Stimulated activated naive B cell treated with anti-CD40 and anti-IgM and Interleukin-4, amounts not matched to agents 10 μg/mL and 1 μg/mL and 100 μg/mL, for 72 hours (primary cell): ENCODE measurements at regions not wholly inside any gene's neighbourhood (a gene's known extent, or its start where the extent isn't known, plus 50 kb on each side); places are given as distances from the start of the nearest gene placed in this dataset.
"Not testable (repeated sequence)": the region's sequence is repeated elsewhere in the genome, so short reads cannot be mapped to it uniquely, and the experiment has no call there.

ENCODE experiments used
- ATAC-seq, 2 donors: fragments of 150-1000 bp; cut with Tn5 transposase; replicated peaks; 2 replicates each; pipeline ENCODE4 v1.10.0; 2021; ENCODE audit warnings: moderate library complexity in 1 of 2
- DNase-seq: peaks from one replicate; pipeline ENCODE4 v3.0.0; 2021
- H3K27ac Mint-ChIP-seq: one replicate; pipeline ENCODE4 v1.8.0; 2022; ENCODE audit warnings: mild to moderate bottlenecking, mixed read lengths
- H3K27me3 Mint-ChIP-seq, 2 donors: one replicate each; pipeline ENCODE4 v1.8.0; 2022; ENCODE audit warnings: mixed read lengths in 2 of 2
- H3K36me3 Mint-ChIP-seq, 2 donors: one replicate each; pipeline ENCODE4 v1.8.0; 2022; ENCODE audit warnings: mixed read lengths in 2 of 2, mild to moderate bottlenecking in 1 of 2
- H3K4me1 Mint-ChIP-seq, 2 donors: one replicate each; pipeline ENCODE4 v1.8.0; 2022; ENCODE audit warnings: mixed read lengths in 2 of 2, mild to moderate bottlenecking in 1 of 2
- H3K4me3 Mint-ChIP-seq, 2 donors: one replicate each; pipeline ENCODE4 v1.8.0; 2022; ENCODE audit warnings: mild to moderate bottlenecking in 2 of 2, mixed read lengths in 2 of 2, moderate library complexity in 1 of 2
- H3K9me3 Mint-ChIP-seq, 2 donors: one replicate each; pipeline ENCODE4 v1.8.0; 2022; ENCODE audit warnings: mixed read lengths in 2 of 2, mild to moderate bottlenecking in 1 of 2

GRCh38 chr2:126952216-126952615 is 53.5 kb downstream of the TEX51 start:
- Mint-ChIP-seq H3K4me3 (no peak overlapping the region), H3K27ac (no peak overlapping the region), H3K27me3 (peaks cover 10 to 11% of the 10 kb centered on the region in 2 donors), H3K4me1 (no peaks in the 10 kb centered on the region), H3K36me3 (no peaks in the 10 kb centered on the region), H3K9me3 (peaks cover 0 to 4% of the 10 kb centered on the region in 2 donors)
- DNase-seq (no peak), ATAC-seq (no peak)

GRCh38 chr2:126953483-126953882 is 54.8 kb downstream of the TEX51 start:
- no peak overlapping the region for H3K4me3 Mint-ChIP-seq
- DNase-seq (no peak), ATAC-seq (no peak)
- peaks cover 2 to 4% of the 10 kb centered on the region in 2 donors for H3K9me3 Mint-ChIP-seq
- H3K36me3 Mint-ChIP-seq, result no peaks in the 10 kb centered on the region
- H3K27me3 Mint-ChIP-seq, result peaks cover 10 to 15% of the 10 kb centered on the region in 2 donors
- H3K4me1 Mint-ChIP-seq, result peaks cover 0 to 1% of the 10 kb centered on the region in 2 donors
- no peak overlapping the region for H3K27ac Mint-ChIP-seq

GRCh38 chr2:126954831-126955230 is 56.1 kb downstream of the TEX51 start:
- Mint-ChIP-seq H3K4me1 (peaks cover 0 to 1% of the 10 kb centered on the region in 2 donors), H3K27ac (no peak overlapping the region), H3K27me3 (peaks cover 10 to 15% of the 10 kb centered on the region in 2 donors), H3K4me3 (no peak overlapping the region), H3K36me3 (no peaks in the 10 kb centered on the region), H3K9me3 (peaks cover 8 to 12% of the 10 kb centered on the region in 2 donors)
- ATAC-seq (no peak), DNase-seq (no peak)

- Mint-ChIP-seq H3K9me3 (peaks cover 13 to 19% of the 10 kb centered on the region in 2 donors), H3K27me3 (peaks cover 23 to 32% of the 10 kb centered on the region in 2 donors)
- not testable (repeated sequence) for H3K27ac Mint-ChIP-seq, H3K36me3 Mint-ChIP-seq, ATAC-seq, H3K4me1 Mint-ChIP-seq, DNase-seq, H3K4me3 Mint-ChIP-seq
These were observed 58.1 kb downstream of the TEX51 start for GRCh38 chr2:126956773-126957172.

- H3K4me1 Mint-ChIP-seq, result no peaks in the 10 kb centered on the region
- peaks cover 12 to 19% of the 10 kb centered on the region in 2 donors for H3K9me3 Mint-ChIP-seq
- H3K27me3 Mint-ChIP-seq, result peaks cover 31 to 53% of the 10 kb centered on the region in 2 donors
- H3K27ac Mint-ChIP-seq, result no peak overlapping the region
- no peaks in the 10 kb centered on the region for H3K36me3 Mint-ChIP-seq
- ATAC-seq (no peak), DNase-seq (no peak)
- no peak overlapping the region for H3K4me3 Mint-ChIP-seq
These were observed 64.7 kb downstream of the TEX51 start for GRCh38 chr2:126963390-126963789.

- no peaks in the 10 kb centered on the region for H3K9me3 Mint-ChIP-seq
- peaks cover 37 to 60% of the 10 kb centered on the region in 2 donors for H3K27me3 Mint-ChIP-seq
- ATAC-seq, result no peak
These were observed 67.9 kb downstream of the TEX51 start for GRCh38 chr2:126966601-126967000.

GRCh38 chr2:126970583-126970982 is 71.9 kb downstream of the TEX51 start:
- no peak for DNase-seq
- no peaks in the 10 kb centered on the region for H3K36me3 Mint-ChIP-seq
- no peak overlapping the region for H3K27ac Mint-ChIP-seq
- H3K4me3 Mint-ChIP-seq, result no peak overlapping the region
- peaks cover 44 to 56% of the 10 kb centered on the region in 2 donors for H3K27me3 Mint-ChIP-seq
- H3K4me1 Mint-ChIP-seq, result peaks cover 1 to 14% of the 10 kb centered on the region in 2 donors
- no peaks in the 10 kb centered on the region for H3K9me3 Mint-ChIP-seq
- ATAC-seq, result no peak

More at GRCh38 chr2:126966601-126967000, 67.9 kb downstream of the TEX51 start:
- Mint-ChIP-seq H3K4me1 (peaks cover 0 to under 1% of the 10 kb centered on the region in 2 donors), H3K27ac (no peak overlapping the region), H3K36me3 (no peaks in the 10 kb centered on the region), H3K4me3 (no peak overlapping the region)
- no peak for DNase-seq

GRCh38 chr2:126971162-126971480 is 72.4 kb downstream of the TEX51 start:
- Mint-ChIP-seq H3K36me3 (no peaks in the 10 kb centered on the region), H3K4me1 (peaks cover 1 to 14% of the 10 kb centered on the region in 2 donors), H3K4me3 (peak overlapping the region in 1 of 2 donors; percentile 82), H3K27ac (no peak overlapping the region), H3K27me3 (peaks cover 44 to 51% of the 10 kb centered on the region in 2 donors), H3K9me3 (no peaks in the 10 kb centered on the region)
- ATAC-seq (no peak), DNase-seq (no peak)

GRCh38 chr2:126971481-126972278 is 73.0 kb downstream of the TEX51 start:
- Mint-ChIP-seq H3K4me1 (peaks cover 1 to 14% of the 10 kb centered on the region in 2 donors), H3K9me3 (no peaks in the 10 kb centered on the region), H3K36me3 (no peaks in the 10 kb centered on the region), H3K27me3 (peaks cover 44 to 48% of the 10 kb centered on the region in 2 donors), H3K4me3 (peak overlapping the region; percentile 50 to 82), H3K27ac (peak overlapping the region; percentile 32)
- DNase-seq (peak; percentile 64), ATAC-seq (peak; percentile 90 to 95)

- Mint-ChIP-seq H3K27me3 (peaks cover 40 to 48% of the 10 kb centered on the region in 2 donors), H3K9me3 (no peaks in the 10 kb centered on the region), H3K36me3 (no peaks in the 10 kb centered on the region), H3K4me1 (peaks cover 1 to 14% of the 10 kb centered on the region in 2 donors), H3K4me3 (peak overlapping the region in 1 of 2 donors; percentile 82), H3K27ac (no peak overlapping the region)
- DNase-seq, result no peak
- ATAC-seq, result no peak
These were observed 73.6 kb downstream of the TEX51 start for GRCh38 chr2:126972279-126972626.

GRCh38 chr2:126973745-126974144 is 75.1 kb downstream of the TEX51 start:
- H3K4me1 Mint-ChIP-seq, result peaks cover 3 to 14% of the 10 kb centered on the region in 2 donors
- peaks cover 38 to 40% of the 10 kb centered on the region in 2 donors for H3K27me3 Mint-ChIP-seq
- ATAC-seq, result no peak
- no peak overlapping the region for H3K4me3 Mint-ChIP-seq
- DNase-seq, result no peak
- H3K36me3 Mint-ChIP-seq, result no peaks in the 10 kb centered on the region
- H3K27ac Mint-ChIP-seq, result no peak overlapping the region
- no peaks in the 10 kb centered on the region for H3K9me3 Mint-ChIP-seq

- no peak for ATAC-seq
- H3K4me1 Mint-ChIP-seq, result peaks cover 3 to 14% of the 10 kb centered on the region in 2 donors
- no peak overlapping the region for H3K4me3 Mint-ChIP-seq
- no peak overlapping the region for H3K27ac Mint-ChIP-seq
- H3K9me3 Mint-ChIP-seq, result no peaks in the 10 kb centered on the region
- H3K27me3 Mint-ChIP-seq, result peaks cover 24 to 27% of the 10 kb centered on the region in 2 donors
- H3K36me3 Mint-ChIP-seq, result no peaks in the 10 kb centered on the region
- DNase-seq, result no peak
These were observed 77.3 kb downstream of the TEX51 start for GRCh38 chr2:126975671-126976655.

GRCh38 chr2:126976721-126977328 is 78.1 kb downstream of the TEX51 start:
- ATAC-seq, result no peak
- Mint-ChIP-seq H3K4me1 (peaks cover 3 to 11% of the 10 kb centered on the region in 2 donors), H3K36me3 (no peaks in the 10 kb centered on the region), H3K9me3 (no peaks in the 10 kb centered on the region), H3K27me3 (peaks cover 24 to 25% of the 10 kb centered on the region in 2 donors), H3K27ac (no peak overlapping the region), H3K4me3 (no peak overlapping the region)
- no peak for DNase-seq

GRCh38 chr2:126978333-126978732 is 79.6 kb downstream of the TEX51 start:
- DNase-seq (no peak), ATAC-seq (peak; percentile 57 to 68)
- H3K4me1 Mint-ChIP-seq, result peaks cover 0 to 2% of the 10 kb centered on the region in 2 donors
- H3K9me3 Mint-ChIP-seq, result no peaks in the 10 kb centered on the region
- H3K27me3 Mint-ChIP-seq, result peaks cover 10 to 16% of the 10 kb centered on the region in 2 donors
- H3K4me3 Mint-ChIP-seq, result no peak overlapping the region
- H3K36me3 Mint-ChIP-seq, result no peaks in the 10 kb centered on the region
- no peak overlapping the region for H3K27ac Mint-ChIP-seq
